WERI-Rb-1 (cell line): ENCODE measurements at regions not wholly inside any gene's neighbourhood (a gene's known extent, or its start where the extent isn't known, plus 50 kb on each side); places are given as distances from the start of the nearest gene placed in this dataset.
"Not testable (repeated sequence)": the region's sequence is repeated elsewhere in the genome, so short reads cannot be mapped to it uniquely, and the experiment has no call there.

Experiments used
- DNase-seq: peaks from one replicate; pipeline ENCODE4 v3.0.0-alpha.2; 2020
- H3K27ac ChIP-seq: fragments of 250-450 bp; sonication (Bioruptor Pico); 2 replicates; pipeline ENCODE4 v1.5.1; 2020; ENCODE audit warnings: mild to moderate bottlenecking, moderate library complexity
- H3K27me3 ChIP-seq: fragments of 250-450 bp; sonication (Bioruptor Pico); 2 replicates; pipeline ENCODE4 v1.5.1; 2021; ENCODE audit warnings: mild to moderate bottlenecking, low read depth, moderate library complexity; ENCODE audit not compliant: insufficient read depth, severe bottlenecking
- H3K36me3 ChIP-seq: fragments of 250-450 bp; sonication (Bioruptor Pico); 2 replicates; pipeline ENCODE4 v1.5.1; 2020; ENCODE audit warnings: mild to moderate bottlenecking, moderate library complexity
- H3K4me3 ChIP-seq: 2 replicates; pipeline ENCODE4 v1.5.1; 2011; ENCODE audit warnings: low read depth, mild to moderate bottlenecking, control low read depth, low read length
- H3K9me3 ChIP-seq: fragments of 250-450 bp; sonication (Bioruptor Pico); 2 replicates; pipeline ENCODE4 v1.5.1; 2021; ENCODE audit warnings: mild to moderate bottlenecking, moderate library complexity; ENCODE audit not compliant: severe bottlenecking
- TF ChIP-seq, protein P1 (sequence below): IDR thresholded peaks from 2 replicates; pipeline ENCODE4 v1.5.1; 2011; ENCODE audit warnings: low read depth, mild to moderate bottlenecking, control low read depth, inconsistent platforms, low read length

DNA sequence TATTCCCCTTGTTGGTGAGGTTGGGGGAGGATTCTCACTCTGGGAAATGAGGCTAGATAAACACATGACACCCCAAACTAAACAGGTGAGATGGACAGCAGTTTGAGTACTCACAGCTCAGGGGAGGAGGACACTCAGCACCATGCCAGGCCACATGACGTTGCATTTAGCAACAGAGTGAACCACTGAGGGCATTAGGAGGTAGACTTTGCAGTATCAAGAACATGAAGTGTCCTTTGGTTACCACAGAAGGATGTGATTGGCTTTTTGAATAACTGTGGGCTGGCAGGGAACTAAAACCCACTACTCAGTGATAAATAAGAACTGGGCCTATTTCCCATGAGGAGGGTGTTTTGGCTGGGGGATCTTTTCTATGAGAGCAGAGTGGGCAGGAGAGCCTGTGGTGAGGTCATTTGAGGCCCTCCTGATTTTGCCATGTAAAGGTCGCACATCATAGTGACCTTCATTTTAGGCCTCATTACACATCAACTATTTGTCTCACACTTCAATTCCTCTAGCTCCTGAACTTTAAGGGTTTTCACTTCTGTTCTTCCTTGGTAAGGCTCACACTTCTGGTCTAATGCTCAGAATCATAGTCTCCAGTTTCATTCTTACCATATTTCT is 89.8 kb upstream of the PRKD1 start:
- DNase-seq, result no peak
- Histone ChIP-seq H3K36me3 (no peaks in the 10 kb centered on the region), H3K27ac (no peak overlapping the region), H3K27me3 (no peaks in the 10 kb centered on the region), H3K4me3 (no peak overlapping the region), H3K9me3 (no peaks in the 10 kb centered on the region)
- TF ChIP-seq, protein P1, sequence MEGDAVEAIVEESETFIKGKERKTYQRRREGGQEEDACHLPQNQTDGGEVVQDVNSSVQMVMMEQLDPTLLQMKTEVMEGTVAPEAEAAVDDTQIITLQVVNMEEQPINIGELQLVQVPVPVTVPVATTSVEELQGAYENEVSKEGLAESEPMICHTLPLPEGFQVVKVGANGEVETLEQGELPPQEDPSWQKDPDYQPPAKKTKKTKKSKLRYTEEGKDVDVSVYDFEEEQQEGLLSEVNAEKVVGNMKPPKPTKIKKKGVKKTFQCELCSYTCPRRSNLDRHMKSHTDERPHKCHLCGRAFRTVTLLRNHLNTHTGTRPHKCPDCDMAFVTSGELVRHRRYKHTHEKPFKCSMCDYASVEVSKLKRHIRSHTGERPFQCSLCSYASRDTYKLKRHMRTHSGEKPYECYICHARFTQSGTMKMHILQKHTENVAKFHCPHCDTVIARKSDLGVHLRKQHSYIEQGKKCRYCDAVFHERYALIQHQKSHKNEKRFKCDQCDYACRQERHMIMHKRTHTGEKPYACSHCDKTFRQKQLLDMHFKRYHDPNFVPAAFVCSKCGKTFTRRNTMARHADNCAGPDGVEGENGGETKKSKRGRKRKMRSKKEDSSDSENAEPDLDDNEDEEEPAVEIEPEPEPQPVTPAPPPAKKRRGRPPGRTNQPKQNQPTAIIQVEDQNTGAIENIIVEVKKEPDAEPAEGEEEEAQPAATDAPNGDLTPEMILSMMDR, result no peak

DNA sequence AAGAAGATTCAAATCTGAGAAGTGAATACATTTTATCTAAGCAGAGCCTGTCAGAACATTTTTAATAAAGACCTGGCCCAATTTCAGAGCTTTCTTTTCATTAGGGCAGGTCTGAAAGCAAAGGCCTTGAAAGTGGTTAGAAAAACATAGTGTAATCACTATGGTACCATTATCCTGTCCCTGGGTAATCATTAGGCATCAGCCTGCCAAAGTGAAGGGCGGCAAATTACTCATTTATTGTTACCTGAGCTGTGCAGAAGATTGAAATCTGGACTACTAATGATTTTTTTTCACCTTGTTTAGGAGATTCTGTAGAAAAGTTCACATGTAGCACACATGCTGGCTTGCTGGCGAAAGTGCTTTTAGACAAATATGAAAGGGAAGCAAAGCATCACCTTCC is 92.6 kb upstream of the PRKD1 start:
- Histone ChIP-seq H3K36me3 (no peaks in the 10 kb centered on the region), H3K27me3 (no peaks in the 10 kb centered on the region), H3K4me3 (no peak overlapping the region), H3K27ac (no peak overlapping the region), H3K9me3 (peaks cover 3% of the 10 kb centered on the region)
- DNase-seq, result no peak
- TF ChIP-seq, protein P1, result no peak

DNA sequence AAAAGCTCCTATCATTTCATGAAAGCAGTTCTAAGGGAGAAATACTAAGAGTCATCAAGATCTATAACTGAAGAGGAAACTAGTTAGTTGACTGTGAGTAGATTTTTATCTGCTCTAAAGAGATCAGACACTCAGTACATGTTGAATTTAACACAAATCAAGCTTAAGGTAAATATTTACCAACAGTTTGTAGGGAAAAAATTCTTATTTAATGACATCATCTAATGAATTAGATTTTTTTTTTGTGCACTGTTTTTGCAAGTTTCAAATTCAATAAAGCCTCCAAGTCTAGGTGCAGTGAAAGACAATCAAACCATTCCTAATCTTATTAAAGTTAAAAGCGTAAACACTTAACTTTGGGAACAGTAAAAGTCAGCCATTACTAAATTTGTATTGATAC is 93.0 kb upstream of the PRKD1 start:
- H3K4me3 ChIP-seq, result no peak overlapping the region
- no peak for DNase-seq
- no peaks in the 10 kb centered on the region for H3K36me3 ChIP-seq
- H3K27me3 ChIP-seq, result no peaks in the 10 kb centered on the region
- H3K27ac ChIP-seq, result no peak overlapping the region
- TF ChIP-seq, protein P1, result no peak
- H3K9me3 ChIP-seq, result peaks cover 3% of the 10 kb centered on the region

DNA sequence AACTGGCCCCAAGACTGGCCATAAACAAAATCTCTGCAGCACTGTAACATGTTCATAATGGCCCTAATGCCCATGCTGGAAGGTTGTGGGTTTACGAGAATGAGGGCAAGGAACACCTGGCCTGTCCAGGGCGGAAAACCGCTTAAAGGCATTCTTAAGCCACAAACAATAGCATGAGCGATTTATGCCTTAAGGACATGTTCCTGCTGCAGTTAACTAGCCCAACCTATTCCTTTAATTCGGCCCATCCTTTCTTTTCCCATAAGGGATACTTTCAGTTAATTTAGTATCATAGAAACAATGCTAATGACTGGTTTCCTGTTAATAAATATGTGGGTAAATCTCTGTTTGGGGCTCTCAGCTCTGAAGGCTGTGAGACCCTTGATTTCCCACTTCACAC is 95.7 kb upstream of the PRKD1 start:
- not testable (repeated sequence) for H3K27ac ChIP-seq, H3K4me3 ChIP-seq, H3K27me3 ChIP-seq, DNase-seq, H3K36me3 ChIP-seq, H3K9me3 ChIP-seq

DNA sequence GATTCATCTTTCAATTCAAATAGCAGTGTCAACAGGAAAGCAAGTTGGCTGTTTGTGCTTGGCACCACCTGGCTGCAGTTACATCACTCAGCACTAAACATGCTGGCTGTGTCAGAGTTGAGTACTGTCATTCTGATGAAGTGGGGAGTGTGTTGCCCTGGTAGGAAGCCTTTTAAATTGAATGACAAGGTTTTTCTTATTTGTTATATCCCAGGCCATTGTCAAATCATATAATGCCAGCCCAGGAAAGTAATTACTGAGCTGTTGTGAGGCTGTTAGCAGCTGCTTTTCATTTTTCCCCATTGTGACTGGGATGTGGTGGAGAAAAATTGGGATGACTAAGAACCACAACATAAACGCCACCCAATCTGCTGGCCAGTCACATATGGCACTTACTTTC is 106.5 kb upstream of the PRKD1 start:
- TF ChIP-seq, protein P1, result no peak
- no peaks in the 10 kb centered on the region for H3K36me3 ChIP-seq
- DNase-seq, result no peak
- H3K4me3 ChIP-seq, result no peak overlapping the region
- H3K9me3 ChIP-seq, result peaks cover 2% of the 10 kb centered on the region
- no peaks in the 10 kb centered on the region for H3K27me3 ChIP-seq
- no peak overlapping the region for H3K27ac ChIP-seq

DNA sequence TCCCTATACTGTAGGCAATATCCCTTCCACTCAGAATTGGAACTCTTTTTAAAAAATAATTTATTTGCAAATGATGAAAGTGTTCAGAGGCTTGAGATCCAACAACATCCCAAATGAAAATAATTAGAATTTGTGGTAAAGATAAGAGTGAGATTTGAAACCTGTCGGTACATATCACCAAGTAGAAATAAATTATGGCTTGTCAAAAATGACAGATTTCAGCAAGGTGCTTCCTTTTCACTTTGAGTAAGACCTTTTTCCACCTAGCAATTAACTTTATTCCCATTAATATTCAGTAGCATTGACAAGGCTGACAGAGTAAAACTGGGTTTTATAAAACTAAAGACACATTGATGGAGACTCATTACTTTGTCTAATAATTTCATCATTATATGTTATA is 107.7 kb upstream of the PRKD1 start:
- TF ChIP-seq, protein P1, result no peak
- Histone ChIP-seq H3K4me3 (no peak overlapping the region), H3K9me3 (no peaks in the 10 kb centered on the region), H3K27ac (peak overlapping the region; percentile 12; the same call in 1 of the 2 replicates), H3K36me3 (no peaks in the 10 kb centered on the region), H3K27me3 (no peaks in the 10 kb centered on the region)
- no peak for DNase-seq
